Prostate gland (tissue), 2 donors: ENCODE measurements at regions not wholly inside any gene's neighbourhood (a gene's known extent, or its start where the extent isn't known, plus 50 kb on each side); places are given as distances from the start of the nearest gene placed in this dataset.

Experiments
- POLR2A ChIP-seq: fragments of 450-650 bp; IDR thresholded peaks from one replicate; pipeline ENCODE4 v1.6.1; 2016; ENCODE audit warnings: antibody characterized with exemption, mild to moderate bottlenecking
- POLR2AphosphoS5 ChIP-seq: sonication (generic); formaldehyde crosslinking; IDR thresholded peaks from one replicate; pipeline ENCODE4 v1.6.1; 2017; ENCODE audit warnings: antibody characterized with exemption
- TF ChIP-seq, protein P1 (sequence below), 4 experiments: fragments of 200-600 bp in 2 of 4; fragments of 450-650 bp in 2 of 4; sonication (generic) in 2 of 4; IDR thresholded peaks; 1 replicate in 3 of 4; 2 replicates in 1 of 4; pipeline ENCODE4 v1.5.1; 2016 to 2019; ENCODE audit warnings: antibody characterized with exemption in 4 of 4, mild to moderate bottlenecking in 2 of 4, moderate library complexity in 2 of 4

DNA sequence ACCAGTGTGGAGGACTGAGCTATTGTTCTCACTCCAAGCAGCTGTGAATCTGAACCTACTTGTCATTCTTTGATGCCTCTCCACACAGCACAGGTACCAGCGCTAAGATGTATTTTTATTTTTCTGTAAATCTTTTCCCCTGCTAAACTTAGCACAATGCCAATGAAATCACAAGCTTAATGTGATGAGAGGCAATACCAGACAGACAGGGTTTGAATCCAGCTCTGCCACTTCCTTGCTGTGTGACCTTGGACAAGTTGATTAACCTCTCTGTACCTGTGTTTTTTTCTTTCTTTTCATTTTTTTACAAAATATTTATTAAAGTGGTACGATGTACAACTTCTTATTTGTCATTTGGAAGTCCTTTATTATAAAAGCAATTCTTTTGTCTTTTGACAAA is 757.6 kb downstream of the MED13L start:
- TF ChIP-seq, protein P1, sequence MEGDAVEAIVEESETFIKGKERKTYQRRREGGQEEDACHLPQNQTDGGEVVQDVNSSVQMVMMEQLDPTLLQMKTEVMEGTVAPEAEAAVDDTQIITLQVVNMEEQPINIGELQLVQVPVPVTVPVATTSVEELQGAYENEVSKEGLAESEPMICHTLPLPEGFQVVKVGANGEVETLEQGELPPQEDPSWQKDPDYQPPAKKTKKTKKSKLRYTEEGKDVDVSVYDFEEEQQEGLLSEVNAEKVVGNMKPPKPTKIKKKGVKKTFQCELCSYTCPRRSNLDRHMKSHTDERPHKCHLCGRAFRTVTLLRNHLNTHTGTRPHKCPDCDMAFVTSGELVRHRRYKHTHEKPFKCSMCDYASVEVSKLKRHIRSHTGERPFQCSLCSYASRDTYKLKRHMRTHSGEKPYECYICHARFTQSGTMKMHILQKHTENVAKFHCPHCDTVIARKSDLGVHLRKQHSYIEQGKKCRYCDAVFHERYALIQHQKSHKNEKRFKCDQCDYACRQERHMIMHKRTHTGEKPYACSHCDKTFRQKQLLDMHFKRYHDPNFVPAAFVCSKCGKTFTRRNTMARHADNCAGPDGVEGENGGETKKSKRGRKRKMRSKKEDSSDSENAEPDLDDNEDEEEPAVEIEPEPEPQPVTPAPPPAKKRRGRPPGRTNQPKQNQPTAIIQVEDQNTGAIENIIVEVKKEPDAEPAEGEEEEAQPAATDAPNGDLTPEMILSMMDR (IDR thresholded peaks at IDR 0.05), result no peak
- TF ChIP-seq POLR2AphosphoS5, result no peak
- no peak for TF ChIP-seq POLR2A
